ENCODE measurements at regions not wholly inside any gene's neighbourhood (a gene's known extent, or its start where the extent isn't known, plus 50 kb on each side); places are given as distances from the start of the nearest gene placed in this dataset.

DNA sequence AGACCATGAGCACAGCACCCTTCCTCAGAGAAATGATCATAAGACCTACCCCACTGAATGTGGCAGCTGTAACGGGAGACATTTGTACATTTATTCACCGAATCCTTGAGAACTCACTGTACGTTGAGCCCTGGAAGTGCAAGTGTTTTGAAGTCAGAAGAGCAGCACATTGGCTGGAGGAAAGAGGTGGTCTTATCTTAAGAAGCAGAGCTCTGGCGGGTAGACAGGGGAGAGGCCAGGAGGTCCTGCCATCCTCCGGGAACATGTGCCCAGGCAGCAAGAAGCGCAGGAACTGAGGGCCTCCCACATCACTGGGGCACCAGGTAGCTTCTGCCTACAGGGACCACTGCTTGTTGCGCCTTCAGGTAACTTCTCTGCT, 169.2 kb upstream of the IRF2BP2 start:
- DNase-seq (ENCODE audit: low read depth in 2 of 2), result no peak

- DNase-seq (ENCODE audit: low read depth in 2 of 2), result no peak
Measured at GRCh38 chr1:234778221-234779159, 168.5 kb upstream of the IRF2BP2 start.

DNA sequence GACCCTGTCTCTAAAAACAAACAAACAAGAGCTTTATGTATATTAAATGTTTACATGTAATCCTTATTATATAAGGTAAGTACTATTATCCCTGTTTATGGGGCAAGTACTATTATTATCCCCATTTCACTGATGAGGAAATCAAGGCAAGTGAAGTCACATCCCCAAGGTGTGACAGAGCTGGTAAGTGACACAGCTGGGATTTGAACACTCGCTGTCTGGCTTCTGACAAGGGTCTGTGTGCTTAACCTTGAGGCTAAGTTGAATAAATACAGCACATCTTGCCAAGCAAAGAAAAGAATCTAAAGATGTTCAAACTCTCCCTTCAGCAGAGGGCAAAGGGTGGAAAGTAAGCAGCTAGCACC, 167.9 kb upstream of the IRF2BP2 start:
- no peak for DNase-seq (ENCODE audit: low read depth in 2 of 2)

- DNase-seq (ENCODE audit: low read depth in 2 of 2), result no peak
Measured at GRCh38 chr1:234776876-234777855, 167.2 kb upstream of the IRF2BP2 start.

- no peak for DNase-seq (ENCODE audit: low read depth in 2 of 2)
Measured at GRCh38 chr1:234776256-234776875, 166.4 kb upstream of the IRF2BP2 start.

GRCh38 chr1:234775477-234776246, 165.7 kb upstream of the IRF2BP2 start:
- no peak for DNase-seq (ENCODE audit: low read depth in 2 of 2)

DNA sequence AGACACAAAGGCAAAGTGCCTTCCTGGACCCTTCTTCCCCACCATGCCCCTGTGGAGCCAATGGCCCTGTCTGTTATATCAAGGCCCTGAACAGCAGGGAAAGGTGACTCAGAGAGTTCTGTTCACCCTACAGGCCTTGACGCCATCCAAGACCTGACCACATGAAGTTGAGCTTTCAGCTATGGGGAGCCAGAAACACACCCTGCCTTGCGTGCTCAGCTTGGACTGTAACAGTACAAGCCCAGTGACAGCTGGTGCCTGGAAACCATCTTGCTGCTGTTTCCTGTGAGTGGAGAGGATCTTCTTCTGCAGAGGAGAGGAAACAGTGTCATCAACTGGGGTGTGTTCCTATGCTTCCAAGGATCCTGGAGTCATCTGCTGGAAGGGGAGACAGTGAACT, 165.0 kb upstream of the IRF2BP2 start:
- no peak for DNase-seq (ENCODE audit: low read depth in 2 of 2)

- DNase-seq (ENCODE audit: low read depth in 2 of 2), result no peak
Measured at GRCh38 chr1:234773936-234774677, 164.1 kb upstream of the IRF2BP2 start.

GRCh38 chr1:234772345-234773147, 162.6 kb upstream of the IRF2BP2 start:
- DNase-seq (ENCODE audit: low read depth in 2 of 2), result peak; percentile 77 to 86

- DNase-seq (ENCODE audit: low read depth in 2 of 2), result no peak
Measured at GRCh38 chr1:234771642-234772344, 161.8 kb upstream of the IRF2BP2 start.

DNA sequence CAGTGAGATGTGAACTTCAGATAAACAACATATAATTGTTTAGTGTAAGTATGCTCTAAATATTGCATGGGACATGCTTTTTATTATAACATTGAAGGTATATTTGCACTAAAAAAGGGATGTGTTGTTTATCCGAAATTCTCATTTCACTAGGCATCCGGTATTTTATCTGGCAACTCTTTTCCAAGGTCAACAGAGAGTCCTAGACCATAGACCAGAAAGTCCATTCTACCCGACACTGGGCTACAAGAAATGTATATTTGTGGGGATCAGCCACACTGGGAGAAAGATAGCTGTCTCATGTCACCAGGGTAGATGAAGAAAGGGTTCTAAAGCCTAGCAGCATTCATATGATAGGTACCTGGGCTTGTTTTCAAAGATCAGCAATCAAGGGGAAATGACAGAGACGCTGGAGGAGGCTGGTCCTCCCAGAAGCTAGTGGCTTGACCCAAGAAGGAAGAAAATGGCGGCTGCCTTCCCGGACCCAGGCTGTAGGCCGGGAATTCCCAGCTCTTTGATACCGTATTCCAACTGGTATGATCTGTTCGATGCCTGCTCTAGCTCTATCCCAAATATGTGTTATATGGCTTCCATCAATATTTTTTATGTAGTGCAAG, 161.1 kb upstream of the IRF2BP2 start:
- DNase-seq (ENCODE audit: low read depth in 2 of 2), result no peak

GRCh38 chr1:234769986-234770795, 160.2 kb upstream of the IRF2BP2 start:
- no peak for DNase-seq (ENCODE audit: low read depth in 2 of 2)

GRCh38 chr1:234769284-234769985, 159.5 kb upstream of the IRF2BP2 start:
- no peak for DNase-seq (ENCODE audit: low read depth in 2 of 2)

DNA sequence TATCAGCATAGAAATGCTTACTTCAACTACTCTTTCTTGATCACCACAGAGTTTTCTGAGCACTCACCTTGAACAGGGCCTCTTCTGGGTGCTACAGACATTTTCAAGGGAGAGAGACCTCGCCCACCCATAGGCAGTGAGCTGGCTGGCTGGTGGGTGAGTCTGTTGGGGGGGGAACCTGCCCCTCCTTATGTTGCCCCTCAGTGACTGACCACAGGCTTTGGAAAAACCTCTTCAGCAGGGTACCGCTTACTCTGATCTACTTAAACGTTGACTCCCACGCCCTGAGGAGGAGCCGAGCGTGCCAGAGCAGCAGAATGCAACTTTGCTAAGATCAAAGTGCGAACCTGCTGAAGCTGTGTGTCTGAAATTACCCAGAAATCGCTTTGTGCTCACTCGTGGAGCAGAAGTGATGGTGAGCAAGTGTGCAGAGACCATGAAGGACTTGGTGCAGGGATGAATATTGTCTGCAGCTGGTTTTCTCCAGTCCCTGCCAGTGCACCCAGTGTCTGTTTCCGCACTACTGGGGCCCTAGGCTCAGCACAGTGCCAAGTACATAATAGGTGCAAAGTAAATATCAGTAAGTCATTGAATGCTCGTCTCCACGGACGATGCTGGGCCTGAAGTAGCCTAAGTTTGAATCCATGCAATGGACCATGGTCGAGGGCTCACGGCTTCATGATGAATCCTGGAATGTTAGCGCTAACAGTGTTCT, 158.7 kb upstream of the IRF2BP2 start:
- peak; percentile 31 to 43 for DNase-seq (ENCODE audit: low read depth in 2 of 2)

DNA sequence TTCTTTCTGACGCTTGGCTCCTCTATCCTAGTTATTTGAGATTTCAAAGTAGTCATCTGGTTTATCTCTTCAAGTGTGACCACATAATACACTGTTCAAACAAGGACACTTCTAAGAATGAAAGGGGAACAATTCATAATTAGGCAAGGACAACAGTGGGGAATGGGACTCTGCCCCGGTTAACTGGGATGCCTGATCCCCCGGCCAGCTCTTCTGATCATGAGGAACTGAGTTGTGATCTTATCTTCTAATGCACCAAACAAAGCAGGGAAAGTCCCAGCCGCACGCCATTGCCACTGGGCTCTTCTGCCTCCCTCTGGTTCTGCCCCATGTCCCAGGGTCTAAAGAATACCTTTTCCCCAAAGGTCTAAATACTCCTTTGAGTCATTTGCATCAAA, 158.2 kb upstream of the IRF2BP2 start:
- DNase-seq (ENCODE audit: low read depth in 2 of 2), result no peak

DNA sequence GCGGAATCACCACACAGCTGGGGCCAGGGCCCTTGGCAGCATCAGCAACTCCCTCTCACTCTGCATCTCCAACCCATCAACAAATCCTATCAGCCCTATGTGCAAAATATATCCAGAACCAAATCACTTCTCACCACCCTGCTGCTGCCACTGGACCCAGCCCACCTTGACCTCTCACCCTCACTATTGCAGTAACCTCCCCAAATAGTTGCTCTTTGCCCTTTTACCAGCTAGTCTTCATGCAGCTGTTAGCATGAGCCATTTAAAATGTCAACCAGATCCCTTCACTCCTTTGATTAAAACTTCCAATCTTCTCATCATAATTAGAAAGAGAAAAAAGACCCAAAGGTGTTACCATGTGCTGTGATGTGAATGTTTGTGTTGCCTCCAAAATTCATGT, 155.7 kb upstream of the IRF2BP2 start:
- DNase-seq (ENCODE audit: low read depth in 2 of 2), result no peak

DNA sequence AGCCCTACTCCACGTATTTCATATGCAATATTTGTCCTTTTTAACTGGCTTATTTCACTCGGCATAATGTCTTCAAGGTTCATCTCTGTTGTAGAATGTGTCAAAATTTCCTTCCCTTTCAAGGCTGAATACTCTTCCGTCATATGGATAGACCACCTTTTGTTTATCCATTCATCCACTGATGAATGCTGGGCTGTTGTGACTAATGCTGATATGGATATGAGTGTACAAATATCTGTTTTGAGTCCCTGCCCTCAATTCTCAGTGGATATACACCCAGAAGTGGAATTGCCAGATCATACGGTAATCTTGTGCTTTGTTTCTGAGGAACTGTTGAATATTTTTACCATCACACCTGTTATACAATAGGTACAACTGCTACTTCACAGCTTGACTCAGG, 155.2 kb upstream of the IRF2BP2 start:
- no peak for DNase-seq (ENCODE audit: low read depth in 2 of 2)

Data from stimulated activated CD4-positive, alpha-beta T cell treated with anti-CD3 and anti-CD28 coated beads, Interleukin-12 subunit alpha, Interleukin-12 subunit beta, amount 100 ng/mL, for 24 hours (primary cell).